Left lung (tissue), 4 donors: ENCODE measurements at regions not wholly inside any gene's neighbourhood (a gene's known extent, or its start where the extent isn't known, plus 50 kb on each side); places are given as distances from the start of the nearest gene placed in this dataset.

ENCODE experiments used
- ATAC-seq: fragments of 200-7000 bp; cut with Tn5 transposase; one replicate; pipeline ENCODE4 v1.9.1; 2020; ENCODE audit warnings: moderate library complexity
- DNase-seq, 4 donors: peaks; one replicate each; pipeline ENCODE4 v3.0.0-alpha.2; 2013 to 2020
- H3K27ac ChIP-seq, 2 donors: fragments of 200-600 bp; sonication (generic) in 1 of 2; one replicate each; pipeline versions ENCODE4 v1.5.0 to v1.8.0; 2020 to 2021
- H3K27me3 ChIP-seq, 2 donors: fragments of 200-600 bp; sonication (generic) in 1 of 2; one replicate each; pipeline versions ENCODE4 v1.5.0 to v1.8.0; 2020 to 2021
- H3K36me3 ChIP-seq, 2 donors: fragments of 200-600 bp; sonication (generic) in 1 of 2; one replicate each; pipeline versions ENCODE4 v1.5.0 to v1.8.0; 2020 to 2021
- H3K4me1 ChIP-seq, 2 donors: fragments of 200-600 bp; one replicate each; pipeline ENCODE4 v1.8.0; 2021
- H3K4me3 ChIP-seq, 2 donors: fragments of 200-600 bp; sonication (generic) in 1 of 2; one replicate each; pipeline versions ENCODE4 v1.5.0 to v1.8.0; 2020 to 2021; ENCODE audit warnings: mild to moderate bottlenecking in 1 of 2
- H3K9me3 ChIP-seq, 2 donors: fragments of 200-600 bp; sonication (generic) in 1 of 2; one replicate each; pipeline versions ENCODE4 v1.5.0 to v1.8.0; 2020 to 2021
- CTCF ChIP-seq, 2 donors: fragments of 200-600 bp; sonication (generic) in 1 of 2; IDR thresholded peaks; one replicate each; pipeline versions ENCODE4 v1.5.0 to v1.8.0; 2021; ENCODE audit warnings: antibody characterized with exemption in 2 of 2
- intact Hi-C, 2 donors: fragments of 100-400 bp; cut with DNase I; formaldehyde crosslinking; loops; one replicate each; pipeline versions ENCODE4 v1.11.2 to v1.14.2; 2022
- donor health status: DM: no; HTN: yes; CAD: no.
- donor health status: DM: no; HTN: no; CAD: no.

- intact Hi-C loops = no loop called here
- Histone ChIP-seq H3K4me3 (no peak overlapping the region), H3K4me1 (no peaks in the 10 kb centered on the region), H3K9me3 (no peaks in the 10 kb centered on the region), H3K27me3 (no peaks in the 10 kb centered on the region), H3K36me3 (no peaks in the 10 kb centered on the region), H3K27ac (no peak overlapping the region)
- DNase-seq = no peak
- ATAC-seq = no peak
- no peak for TF ChIP-seq CTCF (IDR thresholded peaks at IDR 0.05)
These were observed 552.3 kb downstream of the EFNA5 start for GRCh38 chr5:107118184-107119019.

GRCh38 chr5:107112216-107112615 is 558.5 kb downstream of the EFNA5 start:
- DNase-seq = no peak
- intact Hi-C loops = no loop called here
- Histone ChIP-seq H3K9me3 (peaks cover 0 to 11% of the 10 kb centered on the region in 2 donors), H3K36me3 (no peaks in the 10 kb centered on the region), H3K4me3 (no peak overlapping the region), H3K27me3 (no peaks in the 10 kb centered on the region), H3K4me1 (no peaks in the 10 kb centered on the region), H3K27ac (no peak overlapping the region)
- ATAC-seq = no peak
- no peak for TF ChIP-seq CTCF (IDR thresholded peaks at IDR 0.05)

- no peaks in the 10 kb centered on the region for H3K27me3 ChIP-seq
- H3K9me3 ChIP-seq = peaks cover 0 to 6% of the 10 kb centered on the region in 2 donors
- no peaks in the 10 kb centered on the region for H3K4me1 ChIP-seq
- DNase-seq = peak in 1 of 4 donors; percentile 24
- no peak for TF ChIP-seq CTCF (IDR thresholded peaks at IDR 0.05)
- intact Hi-C loops = no loop called here
- H3K27ac ChIP-seq = no peak overlapping the region
- H3K36me3 ChIP-seq = no peaks in the 10 kb centered on the region
- ATAC-seq = no peak
- H3K4me3 ChIP-seq = no peak overlapping the region
These were observed 566.4 kb downstream of the EFNA5 start for GRCh38 chr5:107104040-107104995.

GRCh38 chr5:107103522-107103921 is 567.2 kb downstream of the EFNA5 start:
- Histone ChIP-seq H3K27me3 (no peaks in the 10 kb centered on the region), H3K27ac (no peak overlapping the region), H3K36me3 (no peaks in the 10 kb centered on the region), H3K4me1 (no peaks in the 10 kb centered on the region), H3K9me3 (peaks cover 0 to 6% of the 10 kb centered on the region in 2 donors), H3K4me3 (no peak overlapping the region)
- intact Hi-C loops = no loop called here
- TF ChIP-seq CTCF (IDR thresholded peaks at IDR 0.05) = no peak
- ATAC-seq = no peak
- no peak for DNase-seq

DNA sequence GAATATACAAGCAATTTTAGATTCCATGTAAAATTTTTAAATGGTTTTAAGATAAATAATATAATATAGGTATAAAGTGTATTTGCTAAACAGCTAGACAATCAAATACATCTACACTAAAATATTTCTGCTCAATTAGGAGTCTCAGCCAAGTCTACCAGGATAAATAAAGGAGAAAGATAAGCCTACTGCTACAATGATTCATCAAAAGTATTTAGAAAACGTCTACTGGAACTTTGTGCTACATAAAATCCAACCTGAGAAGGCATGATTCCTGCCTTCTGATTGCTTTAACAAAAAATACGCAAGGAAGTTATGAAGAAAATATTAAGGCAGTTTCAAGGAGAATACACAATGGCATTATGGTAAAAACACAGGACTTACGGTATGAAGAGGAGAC is 570.6 kb downstream of the EFNA5 start:
- DNase-seq (no peak), ATAC-seq (no peak)
- Histone ChIP-seq H3K9me3 (peaks cover 0 to 6% of the 10 kb centered on the region in 2 donors), H3K4me1 (no peaks in the 10 kb centered on the region), H3K27me3 (no peaks in the 10 kb centered on the region), H3K4me3 (no peak overlapping the region), H3K36me3 (no peaks in the 10 kb centered on the region), H3K27ac (no peak overlapping the region)
- intact Hi-C loops = no loop called here
- TF ChIP-seq CTCF (IDR thresholded peaks at IDR 0.05) = no peak
